Esophagus muscularis mucosa (tissue), 3 donors: ENCODE measurements at regions not wholly inside any gene's neighbourhood (a gene's known extent, or its start where the extent isn't known, plus 50 kb on each side); places are given as distances from the start of the nearest gene placed in this dataset.

Source experiments
- CTCF ChIP-seq, 3 experiments: fragments of 200-600 bp in 2 of 3; fragments of 450-650 bp in 1 of 3; sonication (generic) in 2 of 3; IDR thresholded peaks; one replicate each; pipeline ENCODE4 v1.5.1; 2017 to 2019; ENCODE audit warnings: antibody characterized with exemption in 3 of 3, mild to moderate bottlenecking in 2 of 3, moderate library complexity in 1 of 3
- POLR2A ChIP-seq: fragments of 450-650 bp; IDR thresholded peaks from one replicate; pipeline ENCODE4 v1.6.1; 2017; ENCODE audit warnings: antibody characterized with exemption, moderate library complexity, mild to moderate bottlenecking, low read depth

- TF ChIP-seq CTCF (IDR thresholded peaks at IDR 0.05) (no peak), POLR2A (no peak)
Measured at GRCh38 chr4:151957153-151957552, 196.3 kb upstream of the GATB start.
